Lung (tissue), 11 donors: ENCODE measurements at regions not wholly inside any gene's neighbourhood (a gene's known extent, or its start where the extent isn't known, plus 50 kb on each side); places are given as distances from the start of the nearest gene placed in this dataset.

Experiments
- ATAC-seq: fragments of 200-7000 bp; cut with Tn5 transposase; one replicate; pipeline ENCODE4 v1.9.1; 2020; ENCODE audit warnings: moderate number of reproducible peaks; ENCODE audit not compliant: insufficient read depth, low FRiP score
- DNase-seq, 3 donors: peaks; one replicate each; pipeline ENCODE4 v3.0.0-alpha.2; 2013 to 2017
- H3K27ac ChIP-seq, 2 donors: one replicate each; pipeline ENCODE4 v1.5.1; 2013; ENCODE audit warnings: mild to moderate bottlenecking in 2 of 2, moderate library complexity in 2 of 2, control low read depth in 1 of 2, inconsistent platforms in 1 of 2, low read depth in 1 of 2, low read length in 1 of 2
- H3K27me3 ChIP-seq, 3 donors: one replicate each; pipeline ENCODE4 v1.5.1; 2013; ENCODE audit warnings: low read length in 2 of 3; ENCODE audit not compliant: control insufficient read depth in 3 of 3, insufficient read depth in 3 of 3
- H3K36me3 ChIP-seq, 4 donors: one replicate each; pipeline ENCODE4 v1.5.1; 2013; ENCODE audit warnings: low read length in 4 of 4, mild to moderate bottlenecking in 1 of 4, moderate library complexity in 1 of 4; ENCODE audit not compliant: control insufficient read depth in 4 of 4, insufficient read depth in 4 of 4
- H3K4me1 ChIP-seq, 5 donors: one replicate each; pipeline ENCODE4 v1.5.1; 2013; ENCODE audit warnings: low read length in 5 of 5, mild to moderate bottlenecking in 2 of 5, moderate library complexity in 1 of 5; ENCODE audit not compliant: control insufficient read depth in 5 of 5, insufficient read depth in 5 of 5
- H3K4me3 ChIP-seq: one replicate; pipeline ENCODE4 v1.5.1; 2013; ENCODE audit warnings: mild to moderate bottlenecking, control low read depth, moderate library complexity
- H3K9ac ChIP-seq, 2 donors: one replicate each; pipeline ENCODE4 v1.5.1; 2013; ENCODE audit warnings: low read length in 2 of 2, control low read depth in 1 of 2; ENCODE audit not compliant: insufficient read depth in 1 of 2
- H3K9me3 ChIP-seq, 4 donors: one replicate each; pipeline ENCODE4 v1.5.1; 2013; ENCODE audit warnings: low read length in 3 of 4, mild to moderate bottlenecking in 1 of 4, moderate library complexity in 1 of 4; ENCODE audit not compliant: control insufficient read depth in 4 of 4, insufficient read depth in 3 of 4
- WGBS, 2 donors: extraction: QIAGEN DNeasy Blood & Tissue Kit; methylation state at CpG; one replicate each; pipeline ENCODE4 v1.1.7; 2013; 5-methylcytosine and 5-hydroxymethylcytosine counted together
- TF ChIP-seq, protein P1 (sequence below): IDR thresholded peaks from 2 replicates; pipeline ENCODE4 v1.5.1; 2012; ENCODE audit warnings: mild to moderate bottlenecking; ENCODE audit errors: control extremely low read depth, extremely low read depth
- donor health status: control.
- donor health status: control.
- donor health status: Bipolar disorder and iron deficiency.
- donor health status: healthy.
- donor health status: DM: yes; HTN: yes; CAD: no.

DNA sequence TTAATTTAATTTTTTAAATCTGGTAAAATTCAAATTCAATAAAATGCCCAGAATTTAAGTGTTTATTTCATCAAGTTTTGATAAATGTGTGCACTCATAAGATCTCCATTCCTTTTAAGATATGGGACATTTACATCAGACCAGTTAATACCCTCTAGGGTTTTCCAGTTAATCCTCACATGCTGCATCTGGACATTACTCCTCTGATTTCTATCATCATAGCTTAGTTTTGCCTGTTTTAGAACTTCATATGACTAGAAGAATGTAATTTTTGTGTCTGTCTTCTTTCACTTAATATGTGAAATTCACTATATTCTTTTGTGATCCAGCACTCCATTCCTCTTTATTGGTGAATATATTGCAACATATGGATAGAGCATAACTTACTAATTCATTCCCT, 727.7 kb upstream of the FAM241A start:
- Histone ChIP-seq H3K27ac (no peak overlapping the region), H3K4me1 (no peaks in the 10 kb centered on the region), H3K9ac (no peak overlapping the region), H3K36me3 (no peaks in the 10 kb centered on the region), H3K9me3 (peaks cover 0 to 9% (median 0%) of the 10 kb centered on the region in 4 donors), H3K4me3 (no peak overlapping the region), H3K27me3 (no peaks in the 10 kb centered on the region)
- TF ChIP-seq, protein P1, sequence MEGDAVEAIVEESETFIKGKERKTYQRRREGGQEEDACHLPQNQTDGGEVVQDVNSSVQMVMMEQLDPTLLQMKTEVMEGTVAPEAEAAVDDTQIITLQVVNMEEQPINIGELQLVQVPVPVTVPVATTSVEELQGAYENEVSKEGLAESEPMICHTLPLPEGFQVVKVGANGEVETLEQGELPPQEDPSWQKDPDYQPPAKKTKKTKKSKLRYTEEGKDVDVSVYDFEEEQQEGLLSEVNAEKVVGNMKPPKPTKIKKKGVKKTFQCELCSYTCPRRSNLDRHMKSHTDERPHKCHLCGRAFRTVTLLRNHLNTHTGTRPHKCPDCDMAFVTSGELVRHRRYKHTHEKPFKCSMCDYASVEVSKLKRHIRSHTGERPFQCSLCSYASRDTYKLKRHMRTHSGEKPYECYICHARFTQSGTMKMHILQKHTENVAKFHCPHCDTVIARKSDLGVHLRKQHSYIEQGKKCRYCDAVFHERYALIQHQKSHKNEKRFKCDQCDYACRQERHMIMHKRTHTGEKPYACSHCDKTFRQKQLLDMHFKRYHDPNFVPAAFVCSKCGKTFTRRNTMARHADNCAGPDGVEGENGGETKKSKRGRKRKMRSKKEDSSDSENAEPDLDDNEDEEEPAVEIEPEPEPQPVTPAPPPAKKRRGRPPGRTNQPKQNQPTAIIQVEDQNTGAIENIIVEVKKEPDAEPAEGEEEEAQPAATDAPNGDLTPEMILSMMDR = no peak
- ATAC-seq = no peak
- DNase-seq = no peak

DNA sequence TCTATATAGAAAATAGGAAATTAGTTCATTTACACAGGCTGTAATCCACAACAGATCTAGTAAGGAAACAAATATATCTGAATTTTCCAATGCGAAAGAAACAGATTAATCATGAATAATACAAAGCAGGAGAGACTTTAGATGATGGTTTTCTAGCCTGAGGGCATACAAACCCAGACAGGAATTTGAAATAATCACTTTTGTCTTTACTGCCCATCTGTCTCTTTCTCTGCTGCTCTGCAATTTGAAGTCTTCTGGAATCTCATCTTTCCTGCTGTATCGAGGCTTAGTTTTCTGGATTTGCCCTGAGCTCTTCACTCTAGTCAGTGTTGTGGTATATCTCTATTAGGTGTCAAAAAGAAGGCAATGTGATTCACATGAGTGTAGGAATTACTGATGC, 711.8 kb upstream of the FAM241A start:
- H3K4me1 ChIP-seq = no peaks in the 10 kb centered on the region
- no peak overlapping the region for H3K27ac ChIP-seq
- 75 to 76% methylated on average over 2 of the region's 2 CpGs for WGBS, 2 donors
- H3K36me3 ChIP-seq = no peaks in the 10 kb centered on the region
- DNase-seq (no peak), ATAC-seq (no peak)
- H3K4me3 ChIP-seq = no peak overlapping the region
- H3K9ac ChIP-seq = no peak overlapping the region
- TF ChIP-seq, protein P1 = no peak
- no peaks in the 10 kb centered on the region for H3K27me3 ChIP-seq
- H3K9me3 ChIP-seq = no peaks in the 10 kb centered on the region

DNA sequence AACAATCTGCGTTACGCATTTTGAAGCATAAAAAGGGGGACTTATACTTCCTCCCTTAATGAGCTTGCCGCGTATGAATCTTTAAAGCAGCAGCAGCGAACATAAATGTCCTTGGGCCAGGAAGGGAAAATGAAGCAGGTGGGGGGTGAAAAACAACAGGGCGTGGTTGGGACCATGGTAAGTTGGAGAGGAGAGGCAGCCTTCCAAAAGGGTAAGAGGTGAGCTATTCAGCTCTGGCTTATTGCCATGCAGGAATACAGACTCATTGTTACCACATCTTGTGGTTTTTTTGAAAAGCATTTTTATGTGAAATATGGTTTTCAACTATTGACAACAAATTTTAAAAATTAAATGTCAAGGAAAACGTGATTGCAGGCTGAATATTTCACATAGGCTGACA, 710.7 kb upstream of the FAM241A start:
- Histone ChIP-seq H3K27ac (no peak overlapping the region), H3K4me3 (no peak overlapping the region), H3K9me3 (no peaks in the 10 kb centered on the region), H3K4me1 (no peaks in the 10 kb centered on the region), H3K9ac (no peak overlapping the region), H3K27me3 (no peaks in the 10 kb centered on the region), H3K36me3 (no peaks in the 10 kb centered on the region)
- TF ChIP-seq, protein P1 = no peak
- WGBS, 2 donors = 67 to 78% methylated on average over 7 of the region's 7 CpGs
- ATAC-seq (no peak), DNase-seq (no peak)

DNA sequence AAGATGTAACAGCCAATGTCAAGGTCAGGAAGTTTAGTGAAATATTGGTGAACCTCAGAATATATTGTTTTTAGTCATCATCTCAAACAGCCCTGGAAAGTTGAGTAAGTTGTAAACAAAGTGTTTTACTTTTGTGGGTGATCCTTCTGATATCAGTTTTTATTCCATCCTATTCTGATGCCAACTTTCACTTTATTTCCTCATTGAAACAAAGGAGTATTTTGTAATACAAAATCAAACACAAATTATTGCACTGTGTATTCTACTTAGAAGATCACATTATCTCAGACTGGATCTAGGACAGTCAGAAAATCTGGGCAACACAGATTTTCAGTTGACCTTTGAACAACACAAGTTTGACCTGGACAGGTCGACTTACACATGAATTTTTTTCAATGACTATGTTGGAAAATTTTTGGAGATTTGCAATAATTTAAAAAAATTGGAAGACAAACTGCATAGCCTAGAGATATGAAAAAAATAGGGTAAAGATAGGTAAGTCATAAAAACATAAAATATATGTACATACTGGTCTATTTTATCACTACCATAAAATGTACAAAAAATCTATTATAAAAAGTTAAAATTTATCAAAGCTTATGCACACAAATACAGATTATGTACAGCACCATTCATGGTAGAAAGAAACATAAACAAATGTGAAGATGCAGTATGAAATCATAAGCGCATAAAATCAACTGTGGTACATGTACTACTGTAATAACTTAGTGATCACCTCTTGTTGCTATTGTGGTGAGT, 709.1 kb upstream of the FAM241A start:
- no peak for DNase-seq
- 55 to 75% methylated on average over 2 of the region's 2 CpGs for WGBS, 2 donors
- ATAC-seq = no peak
- Histone ChIP-seq H3K27me3 (no peaks in the 10 kb centered on the region), H3K9ac (no peak overlapping the region), H3K4me3 (no peak overlapping the region), H3K27ac (no peak overlapping the region), H3K4me1 (no peaks in the 10 kb centered on the region), H3K36me3 (no peaks in the 10 kb centered on the region), H3K9me3 (no peaks in the 10 kb centered on the region)
- TF ChIP-seq, protein P1 = no peak
